A549 (cell line): ENCODE measurements at regions not wholly inside any gene's neighbourhood (a gene's known extent, or its start where the extent isn't known, plus 50 kb on each side); places are given as distances from the start of the nearest gene placed in this dataset.

Experiments used
- ATAC-seq, 2 experiments: fragments of 200-7000 bp in 1 of 2; fragments of >200 bp in 1 of 2; cut with Nextera tagmentation in 1 of 2; cut with Tn5 transposase in 1 of 2; 3 replicates each; pipeline versions ENCODE4 v1.8.0 to v1.9.1; 2018 to 2020; ENCODE audit warnings: mild to moderate bottlenecking in 1 of 2, moderate library complexity in 1 of 2
- CTCF ChIA-PET: fragments of 300-600 bp; sonication (Branson Sonifier 250); formaldehyde crosslinking; extraction: SDS; loops from one replicate; lab custom pipeline; 2021; ENCODE audit warnings: antibody characterized with exemption, inconsistent platforms; lab: Yijun Ruan, JAX
- POLR2A ChIA-PET: fragments of 350-600 bp; formaldehyde crosslinking; extraction: SDS; loops from one replicate; lab custom pipeline; 2021; ENCODE audit warnings: antibody characterized with exemption, inconsistent platforms; lab: Yijun Ruan, JAX
- DNase-seq, 2 experiments: peaks; one replicate each; pipeline versions ENCODE4 v3.0.0 to v3.0.0-alpha.2; 2011 to 2016; ENCODE audit warnings: low read depth in 1 of 2, low spot score in 1 of 2
- FAIRE-seq: peaks from 2 replicates; lab custom pipeline; 2011; peaks lifted over from hg19 to GRCh38; lab: Jason Lieb, UNC
- H3K27ac ChIP-seq, 2 experiments: fragments of >200 bp; sonication (Bioruptor Twin); formaldehyde crosslinking; 3 replicates each; pipeline ENCODE4 v1.5.1; 2016 to 2017
- H3K4me1 ChIP-seq: fragments of >200 bp; sonication (Bioruptor Twin); formaldehyde crosslinking; 3 replicates; pipeline ENCODE4 v1.6.1; 2016
- H3K4me2 ChIP-seq: fragments of >200 bp; sonication (Bioruptor Twin); formaldehyde crosslinking; 3 replicates; pipeline ENCODE4 v1.6.1; 2016
- H3K4me3 ChIP-seq: fragments of >200 bp; sonication (Bioruptor Twin); formaldehyde crosslinking; 3 replicates; pipeline ENCODE4 v1.5.1; 2016
- H3K9me3 ChIP-seq: fragments of >200 bp; sonication (Bioruptor Twin); formaldehyde crosslinking; 3 replicates; pipeline ENCODE4 v1.6.1; 2016
- CHD2 ChIP-seq: fragments of 150-350 bp; IDR thresholded peaks from 2 replicates; pipeline ENCODE4 v1.6.1; 2014; ENCODE audit warnings: low read length; ENCODE audit not compliant: partially characterized antibody
- CHD4 ChIP-seq: fragments of 200-600 bp; sonication (generic); IDR thresholded peaks from 2 replicates; pipeline ENCODE4 v1.6.1; 2016; ENCODE audit warnings: antibody characterized with exemption, mild to moderate bottlenecking, borderline replicate concordance
- CTCF ChIP-seq: fragments of >200 bp; sonication (Bioruptor Twin); formaldehyde crosslinking; IDR thresholded peaks from 3 replicates; pipeline ENCODE4 v1.5.1; 2016
- EHF ChIP-seq: fragments of 250-450 bp; sonication (Bioruptor Pico); IDR thresholded peaks from 2 replicates; pipeline ENCODE4 v1.5.0; 2020; ENCODE audit warnings: mild to moderate bottlenecking
- EP300 ChIP-seq, 2 experiments: fragments of >200 bp; sonication (Bioruptor Twin); formaldehyde crosslinking; IDR thresholded peaks; 2 replicates in 1 of 2; 3 replicates in 1 of 2; pipeline ENCODE4 v1.6.1; 2016 to 2017
- FOSL2 ChIP-seq, 2 experiments: fragments of 450-650 bp in 1 of 2; fragments of >200 bp in 1 of 2; sonication (Bioruptor Twin) in 1 of 2; formaldehyde crosslinking; IDR thresholded peaks; 2 replicates each; pipeline versions ENCODE4 v1.5.0 to v1.6.1; 2016 to 2020; ENCODE audit warnings: mild to moderate bottlenecking in 1 of 2, moderate library complexity in 1 of 2
- HDAC2 ChIP-seq: fragments of 200-600 bp; sonication (generic); IDR thresholded peaks from 2 replicates; pipeline ENCODE4 v1.6.1; 2016
- HES2 ChIP-seq: fragments of >200 bp; sonication (Bioruptor Twin); formaldehyde crosslinking; IDR thresholded peaks from 2 replicates; pipeline ENCODE4 v1.6.1; 2016
- HOXB5 ChIP-seq: fragments of 250-450 bp; sonication (Bioruptor Pico); IDR thresholded peaks from 2 replicates; pipeline ENCODE4 v1.5.0; 2020; ENCODE audit warnings: mild to moderate bottlenecking, moderate library complexity
- MAX ChIP-seq: IDR thresholded peaks from 2 replicates; pipeline ENCODE4 v1.6.1; 2012
- MAZ ChIP-seq: fragments of 150-350 bp; IDR thresholded peaks from 2 replicates; pipeline ENCODE4 v1.6.1; 2014; ENCODE audit warnings: antibody characterized with exemption, low read depth, low read length, borderline replicate concordance
- MYC ChIP-seq: IDR thresholded peaks from 2 replicates; pipeline ENCODE4 v1.6.1; 2012; ENCODE audit warnings: mild to moderate bottlenecking, inconsistent platforms, low read length, improper control_type of control experiment, borderline replicate concordance
- NFE2L2 ChIP-seq: fragments of 150-350 bp; conservative IDR thresholded peaks from 2 replicates; pipeline ENCODE4 v1.6.1; 2014; ENCODE audit warnings: low read length
- NR3C1 ChIP-seq: fragments of >200 bp; sonication (Bioruptor Twin); formaldehyde crosslinking; IDR thresholded peaks from 3 replicates; pipeline ENCODE4 v1.6.1; 2017
- PBX3 ChIP-seq: IDR thresholded peaks from 2 replicates; pipeline ENCODE4 v1.6.1; 2012
- PHF8 ChIP-seq: fragments of 200-600 bp; sonication (generic); IDR thresholded peaks from 2 replicates; pipeline ENCODE4 v1.6.1; 2016; ENCODE audit warnings: low read depth, mild to moderate bottlenecking, antibody characterized with exemption, moderate library complexity, borderline replicate concordance
- POLR2A ChIP-seq: IDR thresholded peaks from 2 replicates; pipeline ENCODE4 v1.6.1; 2012; ENCODE audit warnings: mild to moderate bottlenecking, low read length
- RCOR1 ChIP-seq: fragments of 150-350 bp; IDR thresholded peaks from 2 replicates; pipeline ENCODE4 v1.6.1; 2014; ENCODE audit warnings: antibody characterized with exemption, low read length, low read depth
- RNF2 ChIP-seq: fragments of 200-600 bp; sonication (generic); IDR thresholded peaks from 2 replicates; pipeline ENCODE4 v1.6.1; 2016; ENCODE audit warnings: low read depth, mild to moderate bottlenecking, antibody characterized with exemption, moderate library complexity, borderline replicate concordance
- TFCP2L1 ChIP-seq: fragments of 250-450 bp; sonication (Bioruptor Pico); IDR thresholded peaks from 2 replicates; pipeline ENCODE4 v1.5.0; 2021; ENCODE audit warnings: mild to moderate bottlenecking
- TP53 ChIP-seq: fragments of 250-450 bp; sonication (Bioruptor Pico); IDR thresholded peaks from 2 replicates; pipeline ENCODE4 v1.5.0; 2021; ENCODE audit warnings: mild to moderate bottlenecking, moderate library complexity
- USF2 ChIP-seq: fragments of 450-650 bp; IDR thresholded peaks from 2 replicates; pipeline ENCODE4 v1.6.1; 2014; ENCODE audit warnings: antibody characterized with exemption
- ZC3H11A ChIP-seq: fragments of 450-650 bp; IDR thresholded peaks from 2 replicates; pipeline ENCODE4 v1.6.1; 2014; ENCODE audit warnings: antibody characterized with exemption, mild to moderate bottlenecking
- ZSCAN20 ChIP-seq: fragments of 250-450 bp; sonication (Bioruptor Pico); IDR thresholded peaks from 2 replicates; pipeline ENCODE4 v1.8.0; 2022; ENCODE audit warnings: mild to moderate bottlenecking, moderate library complexity
- WGBS: methylation state at CpG from one replicate; pipeline ENCODE4 v1.1.6; 2017; ENCODE audit errors: missing lambda C conversion rate; 5-methylcytosine and 5-hydroxymethylcytosine counted together

- TF ChIP-seq HOXB5, result no peak
Measured at GRCh38 chr4:127138586-127138985, 494.2 kb upstream of the INTU start (continued).

- 28% methylated on average over 6 of the region's 6 CpGs for WGBS
- H3K4me1 ChIP-seq, result no peaks in the 10 kb centered on the region
- no peaks in the 10 kb centered on the region for H3K9me3 ChIP-seq
- no peak overlapping the region for H3K4me2 ChIP-seq
- DNase-seq, result no peak
- ATAC-seq, result no peak
- H3K4me3 ChIP-seq, result no peak overlapping the region
- no peak for FAIRE-seq
- no peak overlapping the region for H3K27ac ChIP-seq
- CTCF ChIA-PET, result no interaction called here
- POLR2A ChIA-PET, result no interaction called here
- TF ChIP-seq PBX3, result no peak
- TF ChIP-seq TP53, result no peak
- no peak for TF ChIP-seq CHD4
- TF ChIP-seq CHD2, result no peak
- no peak for TF ChIP-seq PHF8
Measured at GRCh38 chr4:127139788-127140286, 492.9 kb upstream of the INTU start.

DNA sequence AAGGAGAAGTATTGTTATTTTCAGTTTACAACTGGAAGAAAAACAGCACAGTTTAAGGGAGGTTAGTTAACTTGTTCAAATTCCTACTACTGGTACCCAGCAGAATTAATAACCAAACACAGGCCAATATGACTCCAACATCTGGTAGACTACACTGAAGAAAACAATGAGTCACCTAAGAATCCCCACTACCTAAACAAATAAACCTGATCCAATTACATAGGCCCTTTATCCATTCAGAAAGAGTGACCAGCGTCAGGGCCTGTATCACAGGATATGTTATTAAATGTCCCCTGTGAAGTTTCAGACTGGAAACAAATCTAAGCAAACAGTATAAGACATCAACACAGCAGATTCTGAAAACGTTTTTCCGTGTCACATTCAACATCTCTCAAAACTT is 492.5 kb upstream of the INTU start:
- no peak overlapping the region for H3K27ac ChIP-seq
- H3K4me1 ChIP-seq, result no peaks in the 10 kb centered on the region
- ATAC-seq (no peak), DNase-seq (peak; percentile 0 to 20), FAIRE-seq (no peak)
- no peak overlapping the region for H3K4me3 ChIP-seq
- ChIA-PET POLR2A (no interaction called here), CTCF (no interaction called here)
- WGBS, result 8% methylated on average over 3 of the region's 3 CpGs
- H3K9me3 ChIP-seq, result no peaks in the 10 kb centered on the region
- TF ChIP-seq CHD2, result no peak
- no peak for TF ChIP-seq ZSCAN20 (CRISPR knock-in tag)
- no peak for TF ChIP-seq USF2
- no peak for TF ChIP-seq FOSL2 (IDR thresholded peaks at IDR 0.05)
- TF ChIP-seq FOSL2 (CRISPR knock-in tag; IDR thresholded peaks at IDR 0.05), result peak; percentile 27; the same call in 1 of the 2 replicates
- no peak for TF ChIP-seq MYC
- no peak for TF ChIP-seq POLR2A
- TF ChIP-seq HES2, result no peak
- no peak for TF ChIP-seq CTCF
- no peak overlapping the region for H3K4me2 ChIP-seq

DNA sequence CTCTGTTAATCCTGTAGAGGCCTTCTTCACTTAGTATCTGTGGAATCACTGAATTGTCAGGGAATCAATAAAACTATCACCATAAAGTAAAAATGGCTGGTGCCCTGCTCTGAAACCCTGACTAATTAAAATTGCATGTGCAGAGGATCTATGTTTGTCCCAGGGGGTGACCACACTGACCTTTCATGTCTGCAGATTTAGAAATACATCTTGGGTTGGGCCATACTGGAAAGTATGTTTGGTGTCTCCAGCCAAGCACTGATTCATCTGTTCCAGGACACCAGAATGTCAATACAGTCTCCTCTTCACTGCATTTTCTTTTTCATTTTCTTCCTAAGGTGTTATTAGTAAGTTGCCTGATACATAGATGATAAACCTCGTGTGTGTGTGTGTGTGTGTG is 490.9 kb upstream of the INTU start:
- ChIA-PET CTCF (no interaction called here), POLR2A (no interaction called here)
- ATAC-seq (no peak), DNase-seq (no peak), FAIRE-seq (no peak)
- WGBS, result 9% methylated on average over 1 of the region's 1 CpG
- Histone ChIP-seq H3K27ac (no peak overlapping the region), H3K4me1 (no peaks in the 10 kb centered on the region), H3K4me3 (no peak overlapping the region), H3K9me3 (no peaks in the 10 kb centered on the region), H3K4me2 (no peak overlapping the region)
- TF ChIP-seq TP53, result no peak
- no peak for TF ChIP-seq HDAC2
- TF ChIP-seq TFCP2L1 (CRISPR knock-in tag), result no peak
- no peak for TF ChIP-seq ZC3H11A
- no peak for TF ChIP-seq EHF
- TF ChIP-seq RNF2, result no peak
- TF ChIP-seq EP300 (IDR thresholded peaks at IDR 0.05), result no peak
- TF ChIP-seq NR3C1, result no peak
- no peak for TF ChIP-seq MAZ
- TF ChIP-seq MAX, result no peak
- TF ChIP-seq RCOR1, result no peak
- no peak for TF ChIP-seq POLR2A
- TF ChIP-seq NFE2L2, result no peak
